ENCODE measurements at regions not wholly inside any gene's neighbourhood (a gene's known extent, or its start where the extent isn't known, plus 50 kb on each side); places are given as distances from the start of the nearest gene placed in this dataset.
"Not testable (repeated sequence)": the region's sequence is repeated elsewhere in the genome, so short reads cannot be mapped to it uniquely, and the experiment has no call there.

DNA sequence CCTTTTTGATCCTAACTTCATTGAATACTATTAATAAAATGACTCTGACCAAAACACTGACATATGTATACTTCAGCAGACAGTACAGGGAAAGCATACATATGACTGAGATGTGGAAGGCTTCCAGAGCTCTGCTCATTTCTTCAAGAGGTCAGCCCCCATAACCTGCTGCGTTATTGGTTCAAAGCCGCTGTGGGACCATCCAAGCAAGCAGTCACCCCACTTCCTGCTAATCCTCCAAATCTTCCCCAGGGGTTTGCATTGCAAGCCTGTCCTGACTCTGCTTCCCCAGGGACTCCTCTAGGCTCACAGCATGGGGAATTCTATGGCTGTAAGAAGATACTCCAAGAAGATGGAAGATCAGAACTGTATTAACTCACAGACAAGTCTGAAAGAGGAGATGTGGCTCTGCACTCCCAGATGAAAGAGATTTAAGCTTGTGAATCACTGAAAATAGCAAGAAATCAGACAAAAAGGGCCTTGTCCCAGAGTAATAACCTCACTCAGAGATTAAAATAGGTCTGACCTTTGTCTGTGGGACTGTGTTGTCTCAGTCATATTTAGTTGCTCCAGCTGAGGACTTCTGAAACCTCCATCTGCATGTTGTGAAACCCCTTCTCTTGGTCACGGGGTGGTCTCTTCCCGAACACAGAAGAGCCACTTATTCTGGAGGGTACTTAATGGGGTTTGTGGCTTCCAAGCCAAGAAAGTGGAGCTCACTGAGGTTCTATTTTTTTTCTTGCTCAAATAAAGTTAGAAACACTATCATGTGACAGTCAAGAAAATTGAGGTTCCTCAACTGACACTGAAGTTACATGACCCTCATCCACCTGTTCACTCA lies 101.5 kb upstream of the MARCKS start:
- DNase-seq: no peak

DNA sequence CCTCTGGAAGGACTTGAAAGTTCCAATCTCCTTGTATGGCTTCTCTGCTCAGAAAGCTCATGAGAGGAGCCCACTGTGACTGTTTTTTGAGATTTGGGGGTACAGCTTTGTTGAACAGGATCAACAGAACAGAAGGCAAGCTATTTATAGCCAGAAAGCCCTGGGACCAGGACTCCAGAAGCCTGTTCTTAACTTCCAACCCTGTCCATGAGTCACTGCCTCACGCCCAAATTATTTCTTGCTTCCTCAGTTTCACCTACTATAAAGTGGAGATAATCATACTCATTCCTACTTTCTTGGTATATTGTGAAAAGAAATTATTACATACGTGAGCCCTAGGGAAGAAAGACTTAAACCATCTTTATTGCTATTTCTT lies 100.9 kb upstream of the MARCKS start:
- DNase-seq: no peak

GRCh38 chr6:113758214-113758613 lies 98.9 kb upstream of the MARCKS start:
- DNase-seq: no peak

- no peak for DNase-seq
Measured at GRCh38 chr6:113758826-113759574, 98.1 kb upstream of the MARCKS start.

DNA sequence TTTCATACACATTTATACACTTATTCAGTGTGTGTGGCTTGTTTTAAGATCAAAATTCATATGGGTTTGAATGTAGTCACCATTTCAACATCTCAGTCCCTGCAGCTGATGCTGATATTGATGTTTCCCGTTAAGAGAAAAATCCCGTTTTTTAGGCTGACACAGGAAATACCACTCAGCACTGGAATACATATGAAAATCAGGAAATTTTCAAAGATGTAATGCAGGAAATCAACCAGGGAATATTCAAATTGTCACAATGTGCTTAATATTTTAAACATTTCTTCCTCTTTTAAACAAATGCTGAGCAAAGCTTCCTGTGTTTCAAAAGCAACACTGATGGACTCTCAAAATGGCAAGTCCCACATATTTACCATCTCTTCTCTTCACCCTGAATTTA lies 94.5 kb upstream of the MARCKS start:
- DNase-seq: no peak

- DNase-seq: no peak
Measured at GRCh38 chr6:113763311-113763766, 93.8 kb upstream of the MARCKS start.

DNA sequence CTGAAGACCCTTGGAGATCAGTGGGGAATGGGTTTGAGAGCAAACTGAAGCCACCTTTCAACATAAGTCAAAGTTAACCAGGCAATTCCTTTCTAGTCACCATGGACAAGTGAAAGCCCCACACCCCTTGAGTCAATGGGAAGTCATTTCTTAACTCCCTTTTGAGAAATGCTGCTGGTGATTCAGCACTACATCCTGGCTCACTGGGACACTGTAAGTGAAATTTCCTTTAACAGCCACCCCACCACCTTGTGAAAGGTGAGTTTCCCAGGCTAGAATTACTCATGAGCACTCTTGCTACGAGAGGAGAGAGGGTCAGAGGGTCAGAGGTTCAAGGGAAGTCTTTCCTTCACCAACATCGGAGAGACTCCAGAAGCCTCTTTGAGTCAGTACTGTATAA lies 93.3 kb upstream of the MARCKS start:
- no peak for DNase-seq

GRCh38 chr6:113765909-113766308 lies 91.2 kb upstream of the MARCKS start:
- DNase-seq: no peak

DNA sequence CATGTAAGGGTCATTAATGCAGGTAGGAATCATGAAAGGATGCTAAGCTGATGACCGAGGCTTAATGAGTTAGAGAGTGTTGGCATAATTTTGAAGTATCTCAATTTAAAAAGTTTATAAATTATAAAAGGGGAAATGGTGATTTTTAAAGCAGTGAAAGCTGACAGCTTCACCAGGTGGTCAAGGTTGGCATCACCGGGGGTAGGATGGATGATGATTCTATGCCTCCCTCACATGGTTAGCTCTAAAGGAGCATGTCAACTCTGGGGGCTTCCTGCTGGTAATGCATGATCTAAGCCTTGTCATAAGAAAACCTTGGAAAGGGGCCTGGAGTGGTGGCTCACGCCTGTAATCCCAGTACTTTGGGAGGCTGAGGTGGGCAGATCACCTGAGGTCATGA lies 89.2 kb upstream of the MARCKS start:
- no peak for DNase-seq

- no peak for DNase-seq
Measured at GRCh38 chr6:113772961-113773360, 84.2 kb upstream of the MARCKS start.

DNA sequence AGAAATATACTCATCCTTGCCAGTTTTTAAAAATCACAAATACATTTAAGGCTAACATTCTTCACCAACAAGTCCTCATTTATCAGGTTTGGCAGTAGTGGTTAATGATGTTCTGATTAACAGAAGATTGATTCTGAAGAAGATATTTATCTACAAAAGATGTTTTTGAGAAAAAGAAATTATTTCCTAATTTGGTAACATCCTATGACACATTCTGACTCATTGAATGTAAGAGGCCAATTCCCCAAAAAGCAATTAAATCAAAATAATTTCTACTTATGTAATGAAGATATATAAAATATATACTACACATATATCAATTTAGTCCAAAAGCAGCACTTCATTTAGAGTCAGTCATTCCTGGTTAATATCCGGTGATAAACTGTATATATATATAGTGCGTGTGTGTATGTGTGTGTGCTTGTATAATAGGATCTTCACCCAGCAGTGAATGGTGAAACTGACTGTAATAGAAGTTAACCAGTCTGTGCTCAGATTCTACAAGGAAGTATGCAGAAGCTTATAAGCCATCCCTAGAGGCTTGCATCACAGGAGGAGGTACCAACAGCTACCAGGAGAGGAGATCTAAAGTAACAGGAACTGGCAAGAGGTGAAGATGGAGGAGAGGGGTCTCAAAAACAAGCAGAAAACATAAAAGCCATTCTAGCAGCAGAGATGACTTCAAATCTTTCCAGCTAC lies 82.9 kb upstream of the MARCKS start:
- no peak for DNase-seq

GRCh38 chr6:113776998-113777397 lies 80.1 kb upstream of the MARCKS start:
- DNase-seq: no peak

DNA sequence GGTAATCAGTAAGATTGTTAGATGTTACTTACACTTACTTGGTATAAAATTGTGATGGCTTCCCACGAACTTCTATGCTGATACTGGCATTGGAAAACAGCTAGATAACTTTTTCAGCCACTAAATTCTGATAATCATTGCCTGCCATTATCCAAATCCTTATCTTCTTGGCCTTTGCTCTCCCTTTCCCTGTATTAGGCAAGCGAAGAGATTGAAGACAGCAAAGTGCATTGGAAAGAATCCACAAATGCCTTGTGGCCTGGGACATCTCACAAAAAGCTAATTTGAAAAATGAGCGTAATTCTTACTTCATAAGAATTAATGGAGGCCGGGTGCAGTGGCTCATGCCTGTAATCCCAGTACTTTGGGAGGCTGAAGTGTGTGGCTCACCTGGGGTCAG lies 79.5 kb upstream of the MARCKS start:
- DNase-seq: no peak

GRCh38 chr6:113779656-113780055 lies 77.5 kb upstream of the MARCKS start:
- DNase-seq: no peak

DNA sequence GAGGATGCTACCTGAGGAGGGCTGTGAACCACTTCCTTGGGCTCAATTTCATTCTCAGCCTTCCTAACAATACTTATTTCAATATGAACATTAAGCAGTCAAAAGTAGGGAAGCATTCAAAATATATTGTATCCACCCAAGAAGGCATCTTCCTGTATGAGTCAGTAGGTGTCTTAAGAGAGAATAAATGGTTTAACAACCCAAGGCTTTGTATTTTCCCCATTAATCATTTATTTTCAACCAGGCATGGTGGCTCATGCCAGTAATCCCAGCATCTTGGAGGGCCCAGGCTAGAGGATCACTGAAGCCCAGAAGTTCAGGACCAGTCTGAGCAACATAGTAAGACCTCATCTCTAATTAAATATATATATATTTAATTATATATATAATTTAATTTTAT lies 74.5 kb upstream of the MARCKS start:
- no peak for DNase-seq

DNA sequence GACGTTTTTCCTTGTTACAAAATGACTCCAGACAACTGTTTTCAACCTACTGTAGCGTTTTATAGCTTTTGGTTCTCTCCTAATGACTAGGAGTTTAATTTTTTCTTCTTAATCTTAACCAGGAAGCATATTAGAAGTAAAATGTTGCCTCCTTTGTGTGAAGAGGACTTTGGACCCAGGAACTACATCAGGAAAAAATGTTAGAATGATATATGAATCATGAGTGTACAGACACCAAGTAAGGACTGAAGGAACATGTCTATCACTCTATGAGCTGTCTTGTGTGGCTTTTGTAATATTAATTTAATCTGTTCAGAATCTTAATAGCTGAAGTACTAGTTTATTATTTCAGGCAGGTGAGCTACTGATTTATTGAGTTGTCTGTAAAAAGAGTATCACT lies 71.0 kb upstream of the MARCKS start:
- no peak for DNase-seq

GRCh38 chr6:113788586-113788985 lies 68.6 kb upstream of the MARCKS start:
- no peak for DNase-seq

DNA sequence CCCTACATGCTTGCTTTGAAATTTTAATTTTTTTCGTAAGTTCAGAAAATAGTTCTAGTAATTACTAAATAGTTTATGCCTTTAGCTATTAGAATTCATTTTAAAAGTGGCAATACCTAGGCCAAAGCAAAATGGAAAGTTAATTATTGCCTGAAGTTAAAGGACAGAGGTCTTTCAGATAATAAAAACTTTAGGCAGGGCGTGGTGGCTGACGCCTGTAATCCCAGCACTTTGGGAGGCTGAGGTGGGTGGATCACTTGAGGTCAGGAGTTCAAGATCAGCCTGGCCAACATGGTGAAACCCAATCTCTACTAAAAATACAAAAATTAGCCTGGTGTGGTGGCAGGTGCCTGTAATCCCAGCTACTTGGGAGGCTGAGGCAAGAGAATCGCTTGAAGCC lies 65.9 kb upstream of the MARCKS start:
- DNase-seq: not testable (repeated sequence)

DNA sequence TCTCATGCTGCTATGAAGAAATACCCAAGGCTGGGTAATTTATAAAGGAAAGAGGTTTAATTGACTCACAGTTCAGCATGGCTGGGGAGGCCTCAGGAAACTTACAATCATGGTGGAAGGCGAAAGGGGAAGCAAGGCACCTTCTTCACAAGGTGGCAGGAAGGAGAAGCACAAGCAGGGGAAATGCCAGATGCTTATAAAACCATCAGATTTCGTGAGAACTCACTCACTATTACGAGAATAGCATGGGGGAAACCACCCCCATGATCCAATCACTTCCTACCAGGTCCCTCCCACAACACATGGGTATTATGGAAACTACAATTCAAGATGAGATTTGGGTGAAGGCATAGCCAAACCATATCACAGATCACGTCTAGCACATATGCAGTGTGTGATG lies 61.8 kb upstream of the MARCKS start:
- not testable (repeated sequence) for DNase-seq

DNA sequence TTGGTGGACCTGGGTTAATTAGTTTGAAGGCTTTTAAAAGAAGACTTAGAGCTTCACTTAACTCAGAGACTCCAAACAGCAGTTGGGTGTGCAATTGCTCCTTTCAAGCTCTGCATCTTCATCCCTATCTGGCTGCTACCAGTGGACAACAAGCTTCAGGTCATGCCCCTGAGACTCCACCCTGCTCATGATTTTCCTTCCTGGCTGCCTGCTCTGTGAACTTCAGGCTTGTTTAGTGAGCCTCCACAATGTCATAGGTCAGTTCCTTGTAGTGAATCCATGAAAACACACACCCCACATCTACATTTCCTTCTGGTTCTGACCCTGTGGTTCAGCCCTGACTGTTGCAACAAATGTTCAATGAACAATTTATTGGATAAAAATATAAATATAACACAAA lies 61.1 kb upstream of the MARCKS start:
- DNase-seq: no peak

DNA sequence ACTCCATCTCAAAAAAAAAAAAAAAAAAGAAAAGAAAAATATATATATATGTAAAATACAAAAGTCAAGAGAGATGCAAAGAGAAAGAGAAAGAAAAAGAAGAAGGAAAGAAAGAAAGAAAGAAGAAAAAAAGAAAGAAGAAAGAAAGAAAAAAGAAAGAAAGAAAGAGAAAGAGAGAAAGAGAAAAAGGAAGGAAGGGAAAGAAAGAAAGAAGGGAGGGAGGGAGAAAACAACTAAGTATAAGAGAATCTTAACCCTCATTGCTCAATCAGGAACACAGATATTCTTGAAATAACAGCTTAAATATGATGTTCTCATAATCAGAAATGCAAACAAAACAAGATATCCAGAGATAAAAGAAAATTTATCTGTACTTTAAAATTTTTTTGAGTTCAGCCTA lies 54.4 kb upstream of the MARCKS start:
- no peak for DNase-seq

DNA sequence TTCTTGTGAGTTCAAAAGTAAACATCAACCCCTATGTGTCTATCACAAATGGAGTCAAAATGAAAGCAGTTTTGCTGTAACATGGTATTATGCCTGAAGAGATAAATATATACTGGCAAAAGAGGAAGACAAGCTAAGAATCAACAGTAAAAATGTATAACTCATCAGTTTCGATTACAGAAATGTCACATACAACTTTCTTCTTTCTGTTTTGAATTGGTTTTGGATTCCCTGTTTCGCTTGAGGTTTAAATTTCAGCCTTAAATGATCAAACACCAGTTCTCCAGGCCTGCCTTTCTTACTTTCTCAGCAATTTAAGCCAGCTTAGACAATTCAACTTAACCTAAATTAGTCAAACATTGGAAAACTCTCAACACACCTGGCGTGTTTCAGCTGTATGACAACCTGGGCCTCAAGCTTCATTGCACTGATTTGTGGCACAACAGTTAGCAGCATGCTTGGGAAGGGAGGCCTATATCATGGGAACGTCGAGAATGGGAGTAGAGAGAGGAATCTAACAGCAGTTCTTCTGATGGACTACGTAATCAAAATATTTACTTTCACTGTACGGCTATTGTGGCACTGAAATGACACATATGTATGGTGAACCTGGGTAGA lies 51.9 kb upstream of the MARCKS start:
- no peak for DNase-seq

Measured in renal pelvis (tissue), 1 donor.